CD4-positive, alpha-beta T cell treated with Interleukin-17A for 4 hours (primary cell): ENCODE measurements at regions not wholly inside any gene's neighbourhood (a gene's known extent, or its start where the extent isn't known, plus 50 kb on each side); places are given as distances from the start of the nearest gene placed in this dataset.
"Not testable (repeated sequence)": the region's sequence is repeated elsewhere in the genome, so short reads cannot be mapped to it uniquely, and the experiment has no call there.

Experiments used
- DNase-seq: peaks from one replicate; pipeline ENCODE4 v3.0.0-alpha.2; 2020; ENCODE audit warnings: mixed read lengths

DNA sequence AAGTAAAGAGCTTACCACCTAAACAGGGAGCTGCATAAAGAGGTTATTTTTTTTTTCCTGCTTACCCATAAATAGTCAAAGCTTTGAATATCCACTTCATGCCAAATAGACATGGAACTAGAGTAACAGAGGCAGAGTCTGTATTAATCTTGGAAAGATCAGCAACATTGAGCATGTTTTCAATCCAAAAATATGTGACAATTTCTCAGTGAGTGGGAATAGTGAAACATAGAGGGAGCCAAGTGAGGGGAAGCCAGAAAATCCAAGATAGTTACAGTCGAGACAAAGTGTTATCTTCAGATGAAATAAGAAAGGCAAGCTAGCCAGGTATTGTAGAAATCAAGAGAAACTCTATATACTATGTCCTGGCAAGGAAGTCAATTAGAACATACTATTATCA lies 122.3 kb upstream of the TACR3 start:
- DNase-seq = no peak

DNA sequence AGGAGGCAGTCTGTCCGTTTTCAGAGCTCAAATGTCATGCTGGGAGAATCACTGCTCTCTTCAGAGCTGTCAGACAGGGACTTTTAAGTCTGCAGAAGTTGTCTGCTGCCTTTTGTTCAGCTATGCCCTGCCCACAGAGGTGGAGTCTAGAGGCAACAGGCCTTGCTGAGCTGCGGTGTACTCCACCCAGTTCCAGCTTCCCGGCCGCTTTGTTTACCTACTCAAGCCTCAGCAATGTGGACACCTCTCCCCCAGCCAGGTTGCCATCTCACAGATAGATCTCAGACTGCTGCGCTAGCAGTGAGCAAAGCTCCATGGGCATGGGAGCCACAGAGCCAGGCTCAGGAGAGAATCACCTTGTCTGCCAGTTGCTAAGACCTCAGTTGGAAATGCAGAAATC lies 90.5 kb upstream of the TACR3 start:
- not testable (repeated sequence) for DNase-seq

DNA sequence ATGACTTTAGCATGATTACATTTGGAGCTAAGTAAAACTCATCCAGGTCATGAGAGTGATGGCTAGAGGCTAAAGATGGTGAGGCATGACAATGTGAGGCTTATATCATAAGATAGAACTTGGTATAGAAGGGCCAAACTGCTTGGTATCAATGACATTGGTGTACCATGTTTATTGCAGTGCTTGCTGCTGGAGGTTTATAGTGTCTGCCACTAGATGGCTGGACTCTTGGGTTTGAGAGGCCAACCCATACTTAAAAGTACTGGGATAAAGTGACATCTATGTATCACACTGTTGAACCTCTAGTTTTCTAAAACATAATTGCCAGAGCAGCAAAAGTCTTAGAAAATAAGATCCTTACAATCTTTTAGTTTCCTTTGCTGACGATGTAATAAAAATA lies 83.0 kb upstream of the TACR3 start:
- no peak for DNase-seq

DNA sequence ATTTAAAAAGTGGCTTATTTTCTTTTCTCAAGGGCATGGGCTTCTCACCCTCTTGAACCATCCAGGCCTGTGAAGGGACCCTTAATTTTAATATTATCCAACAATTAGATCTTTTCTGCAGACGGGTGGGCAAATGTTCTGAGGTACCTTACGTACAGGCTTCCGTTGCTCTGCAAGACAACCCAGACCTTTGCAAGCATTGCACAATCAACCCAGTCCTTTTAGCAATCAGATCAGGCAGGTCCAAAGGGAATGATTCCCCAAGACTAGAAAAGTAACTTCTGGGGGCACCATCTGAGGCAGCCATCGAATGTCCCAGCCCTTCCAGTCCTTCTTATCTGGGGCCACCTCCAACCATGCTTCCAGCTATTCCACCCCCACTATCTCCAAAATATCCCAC lies 67.3 kb upstream of the TACR3 start:
- no peak for DNase-seq

DNA sequence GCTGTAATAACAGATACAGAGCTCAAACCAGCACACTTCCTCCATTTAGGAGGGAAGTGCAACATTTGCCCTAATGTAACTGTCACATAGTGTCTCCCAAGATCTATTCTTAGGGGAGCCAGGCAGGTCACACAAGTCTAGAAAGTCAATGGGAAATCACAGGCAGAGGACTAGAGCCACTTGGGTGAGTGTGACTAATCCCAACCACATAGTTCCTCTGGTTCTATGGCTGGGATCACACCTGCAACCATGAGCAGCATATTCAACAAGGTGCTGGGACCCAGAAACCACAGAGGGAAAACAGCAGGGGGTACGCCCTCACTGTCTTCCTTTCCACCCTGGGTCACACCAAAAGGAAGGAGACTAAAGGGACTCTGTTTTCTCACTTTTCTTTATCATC lies 66.8 kb upstream of the TACR3 start:
- DNase-seq = no peak

DNA sequence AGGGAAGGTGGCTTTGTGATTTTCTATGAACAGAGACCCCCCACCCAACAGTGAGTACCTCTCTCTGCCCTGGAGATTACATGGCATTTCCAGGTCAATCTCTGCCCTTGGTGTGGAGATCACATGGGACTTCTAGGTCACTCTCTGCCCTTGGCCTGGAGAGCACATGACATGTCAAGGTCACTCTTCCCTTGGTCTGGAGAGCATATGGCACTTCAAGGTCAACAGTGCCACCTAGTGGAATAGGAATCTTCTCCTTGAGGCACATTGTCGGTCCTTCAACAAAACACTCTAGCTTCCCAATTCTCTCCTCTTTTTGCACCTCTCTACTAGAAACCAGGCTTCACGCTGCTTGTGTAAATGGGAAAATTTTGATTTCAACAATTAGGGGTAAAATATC lies 66.2 kb upstream of the TACR3 start:
- no peak for DNase-seq

- DNase-seq = no peak
These were observed 58.4 kb upstream of the TACR3 start for GRCh38 chr4:103778221-103778620.

DNA sequence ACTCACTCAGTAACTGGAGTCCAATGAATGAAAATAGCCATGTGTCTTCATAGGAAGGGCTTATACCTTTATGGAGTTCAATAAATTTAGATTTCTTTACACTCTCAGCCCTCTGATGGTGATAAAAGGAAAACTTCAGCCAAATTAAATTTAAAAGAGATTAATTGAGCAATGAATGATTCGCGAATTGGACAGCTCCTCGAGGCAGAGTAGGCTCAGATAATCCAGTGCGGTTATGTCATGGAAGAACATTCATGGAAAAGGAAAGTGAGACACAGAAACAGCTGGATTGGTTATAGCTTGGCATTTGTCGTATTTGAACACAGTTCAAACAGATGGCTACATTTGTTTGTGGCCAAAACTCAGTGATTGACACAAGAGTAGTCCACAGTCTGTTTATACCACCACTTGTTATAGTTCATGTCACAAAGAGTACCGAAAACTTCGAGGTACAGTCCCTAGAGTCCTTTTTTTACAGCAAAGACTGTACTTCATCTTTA lies 54.6 kb upstream of the TACR3 start:
- DNase-seq = no peak

DNA sequence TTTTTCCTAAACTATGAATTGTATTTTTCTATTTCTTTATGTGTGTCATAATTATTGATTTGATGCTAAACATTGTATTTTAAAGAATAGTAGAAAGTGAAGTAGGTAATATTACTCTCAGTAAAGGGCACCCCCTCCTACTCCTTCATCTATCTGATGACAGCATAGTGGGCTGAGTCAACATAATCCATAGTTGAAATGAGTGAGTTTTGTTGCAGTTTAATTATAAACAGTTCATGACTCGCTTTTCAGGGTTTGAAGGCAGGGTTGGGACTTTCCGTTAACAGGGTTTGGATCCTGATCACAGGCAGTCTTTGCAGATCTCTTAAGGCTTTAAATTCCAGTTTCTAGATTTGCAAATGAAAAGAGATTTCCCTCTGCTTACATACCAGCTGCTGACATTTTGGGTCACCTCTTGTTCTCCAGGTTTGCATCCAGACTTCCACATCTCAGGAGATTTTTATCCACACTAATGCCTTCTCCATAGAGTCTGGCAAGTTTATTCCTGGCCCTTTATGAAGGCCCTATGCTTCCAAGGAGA lies 54.0 kb upstream of the TACR3 start:
- no peak for DNase-seq
